ENCODE measurements at regions not wholly inside any gene's neighbourhood (a gene's known extent, or its start where the extent isn't known, plus 50 kb on each side); places are given as distances from the start of the nearest gene placed in this dataset.

DNA sequence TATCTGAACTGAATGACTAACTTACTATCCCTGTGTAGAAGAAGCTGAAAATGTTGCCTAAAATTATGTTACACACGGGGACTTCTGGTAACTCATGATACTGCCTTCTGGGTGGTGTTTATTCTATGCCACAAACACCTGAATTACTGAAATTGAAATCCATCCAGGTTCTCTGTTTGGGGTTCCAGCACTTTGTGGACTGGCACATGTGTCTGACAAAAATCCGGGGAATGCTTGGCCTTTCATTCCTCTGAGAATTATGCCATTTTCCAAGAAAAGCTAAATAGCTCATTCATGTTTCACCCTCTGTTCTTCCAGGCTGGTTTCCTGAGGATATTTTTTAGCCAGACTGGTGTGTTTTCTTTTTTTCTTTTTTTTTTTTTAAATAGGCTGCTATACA is 59.5 kb upstream of the POU3F3 start:
- TF ChIP-seq POLR2AphosphoS5 (IDR thresholded peaks at IDR 0.05) (no peak), POLR2A (IDR thresholded peaks at IDR 0.05) (no peak)
- TF ChIP-seq, protein P1, sequence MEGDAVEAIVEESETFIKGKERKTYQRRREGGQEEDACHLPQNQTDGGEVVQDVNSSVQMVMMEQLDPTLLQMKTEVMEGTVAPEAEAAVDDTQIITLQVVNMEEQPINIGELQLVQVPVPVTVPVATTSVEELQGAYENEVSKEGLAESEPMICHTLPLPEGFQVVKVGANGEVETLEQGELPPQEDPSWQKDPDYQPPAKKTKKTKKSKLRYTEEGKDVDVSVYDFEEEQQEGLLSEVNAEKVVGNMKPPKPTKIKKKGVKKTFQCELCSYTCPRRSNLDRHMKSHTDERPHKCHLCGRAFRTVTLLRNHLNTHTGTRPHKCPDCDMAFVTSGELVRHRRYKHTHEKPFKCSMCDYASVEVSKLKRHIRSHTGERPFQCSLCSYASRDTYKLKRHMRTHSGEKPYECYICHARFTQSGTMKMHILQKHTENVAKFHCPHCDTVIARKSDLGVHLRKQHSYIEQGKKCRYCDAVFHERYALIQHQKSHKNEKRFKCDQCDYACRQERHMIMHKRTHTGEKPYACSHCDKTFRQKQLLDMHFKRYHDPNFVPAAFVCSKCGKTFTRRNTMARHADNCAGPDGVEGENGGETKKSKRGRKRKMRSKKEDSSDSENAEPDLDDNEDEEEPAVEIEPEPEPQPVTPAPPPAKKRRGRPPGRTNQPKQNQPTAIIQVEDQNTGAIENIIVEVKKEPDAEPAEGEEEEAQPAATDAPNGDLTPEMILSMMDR (IDR thresholded peaks at IDR 0.05 in 8 of 11, conservative IDR thresholded peaks at IDR 0.05 in 3 of 11), result no peak
- no peaks in the 10 kb centered on the region for H3K4me1 ChIP-seq
- no peak overlapping the region for H3K27ac ChIP-seq
- H3K27me3 ChIP-seq (replicated peaks in 1 of 7), result peaks cover 0 to 37% (median 0%) of the 10 kb centered on the region in 7 donors
- WGBS, 5 donors, result 82 to 90% (median 87%) methylated on average over 2 of the region's 2 CpGs
- no peak overlapping the region for H3K4me3 ChIP-seq
- H3K9me3 ChIP-seq, result no peaks in the 10 kb centered on the region
- no peaks in the 10 kb centered on the region for H3K36me3 ChIP-seq
- intact Hi-C loops (cut with DNase I; ENCODE audit: low total_unique reads), result no loop called here
- no peak for DNase-seq

Small RNA genes in the stretch of these regions (small RNA-seq; reads per million reads assigned to genes)
- 0 to 0.06 (median 0) reads per million in 4 donors for gene RF00139
- 0 reads per million in 4 donors for gene RF02091

Data from spleen (tissue), 11 donors.